Ishikawa (cell line): ENCODE measurements at regions not wholly inside any gene's neighbourhood (a gene's known extent, or its start where the extent isn't known, plus 50 kb on each side); places are given as distances from the start of the nearest gene placed in this dataset.

Source experiments
- FOXM1 ChIP-seq: IDR thresholded peaks from 2 replicates; pipeline ENCODE4 v1.6.1; 2012; ENCODE audit warnings: low read depth, borderline replicate concordance
- NFIC ChIP-seq: IDR thresholded peaks from 2 replicates; pipeline ENCODE4 v1.6.1; 2012
- RAD21 ChIP-seq: IDR thresholded peaks from 2 replicates; pipeline ENCODE4 v1.6.1; 2012; ENCODE audit warnings: low read depth
- TAF1 ChIP-seq: IDR thresholded peaks from 2 replicates; pipeline ENCODE4 v1.6.1; 2012; ENCODE audit warnings: low read depth, mild to moderate bottlenecking
- TEAD4 ChIP-seq: IDR thresholded peaks from 2 replicates; pipeline ENCODE4 v1.6.1; 2012
- TF ChIP-seq, protein P1 (sequence below): IDR thresholded peaks from 2 replicates; pipeline ENCODE4 v1.6.1; 2012
- TF ChIP-seq, protein P2 (sequence below): IDR thresholded peaks from 2 replicates; pipeline ENCODE4 v1.6.1; 2012; ENCODE audit warnings: low read depth, mild to moderate bottlenecking

DNA sequence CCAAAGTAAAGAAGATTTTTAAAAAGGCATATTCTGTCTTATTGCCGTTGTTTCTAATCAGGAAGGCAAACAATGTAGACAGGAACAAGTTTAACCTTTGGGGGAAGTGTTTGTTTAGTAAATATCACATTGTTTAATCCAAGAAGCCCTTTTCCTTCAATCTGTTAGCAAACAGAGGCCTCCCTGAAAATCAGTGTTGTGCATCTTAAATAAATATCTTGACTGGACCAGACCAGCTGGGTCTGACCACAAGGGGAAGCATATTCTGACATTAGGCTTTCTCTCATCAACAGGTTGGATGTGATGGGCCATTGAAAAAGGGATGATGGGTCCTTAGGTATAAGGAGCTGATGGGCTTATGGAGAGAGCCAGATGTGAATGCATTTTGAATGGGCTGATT is 81.8 kb upstream of the SGIP1 start:
- TF ChIP-seq RAD21, result no peak
- no peak for TF ChIP-seq FOXM1
- no peak for TF ChIP-seq TEAD4
- TF ChIP-seq, protein P1, sequence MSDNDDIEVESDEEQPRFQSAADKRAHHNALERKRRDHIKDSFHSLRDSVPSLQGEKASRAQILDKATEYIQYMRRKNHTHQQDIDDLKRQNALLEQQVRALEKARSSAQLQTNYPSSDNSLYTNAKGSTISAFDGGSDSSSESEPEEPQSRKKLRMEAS, result no peak
- TF ChIP-seq NFIC, result no peak
- TF ChIP-seq, protein P2, sequence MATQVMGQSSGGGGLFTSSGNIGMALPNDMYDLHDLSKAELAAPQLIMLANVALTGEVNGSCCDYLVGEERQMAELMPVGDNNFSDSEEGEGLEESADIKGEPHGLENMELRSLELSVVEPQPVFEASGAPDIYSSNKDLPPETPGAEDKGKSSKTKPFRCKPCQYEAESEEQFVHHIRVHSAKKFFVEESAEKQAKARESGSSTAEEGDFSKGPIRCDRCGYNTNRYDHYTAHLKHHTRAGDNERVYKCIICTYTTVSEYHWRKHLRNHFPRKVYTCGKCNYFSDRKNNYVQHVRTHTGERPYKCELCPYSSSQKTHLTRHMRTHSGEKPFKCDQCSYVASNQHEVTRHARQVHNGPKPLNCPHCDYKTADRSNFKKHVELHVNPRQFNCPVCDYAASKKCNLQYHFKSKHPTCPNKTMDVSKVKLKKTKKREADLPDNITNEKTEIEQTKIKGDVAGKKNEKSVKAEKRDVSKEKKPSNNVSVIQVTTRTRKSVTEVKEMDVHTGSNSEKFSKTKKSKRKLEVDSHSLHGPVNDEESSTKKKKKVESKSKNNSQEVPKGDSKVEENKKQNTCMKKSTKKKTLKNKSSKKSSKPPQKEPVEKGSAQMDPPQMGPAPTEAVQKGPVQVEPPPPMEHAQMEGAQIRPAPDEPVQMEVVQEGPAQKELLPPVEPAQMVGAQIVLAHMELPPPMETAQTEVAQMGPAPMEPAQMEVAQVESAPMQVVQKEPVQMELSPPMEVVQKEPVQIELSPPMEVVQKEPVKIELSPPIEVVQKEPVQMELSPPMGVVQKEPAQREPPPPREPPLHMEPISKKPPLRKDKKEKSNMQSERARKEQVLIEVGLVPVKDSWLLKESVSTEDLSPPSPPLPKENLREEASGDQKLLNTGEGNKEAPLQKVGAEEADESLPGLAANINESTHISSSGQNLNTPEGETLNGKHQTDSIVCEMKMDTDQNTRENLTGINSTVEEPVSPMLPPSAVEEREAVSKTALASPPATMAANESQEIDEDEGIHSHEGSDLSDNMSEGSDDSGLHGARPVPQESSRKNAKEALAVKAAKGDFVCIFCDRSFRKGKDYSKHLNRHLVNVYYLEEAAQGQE, result no peak
- no peak for TF ChIP-seq TAF1
